ENCODE measurements at regions not wholly inside any gene's neighbourhood (a gene's known extent, or its start where the extent isn't known, plus 50 kb on each side); places are given as distances from the start of the nearest gene placed in this dataset.

DNA sequence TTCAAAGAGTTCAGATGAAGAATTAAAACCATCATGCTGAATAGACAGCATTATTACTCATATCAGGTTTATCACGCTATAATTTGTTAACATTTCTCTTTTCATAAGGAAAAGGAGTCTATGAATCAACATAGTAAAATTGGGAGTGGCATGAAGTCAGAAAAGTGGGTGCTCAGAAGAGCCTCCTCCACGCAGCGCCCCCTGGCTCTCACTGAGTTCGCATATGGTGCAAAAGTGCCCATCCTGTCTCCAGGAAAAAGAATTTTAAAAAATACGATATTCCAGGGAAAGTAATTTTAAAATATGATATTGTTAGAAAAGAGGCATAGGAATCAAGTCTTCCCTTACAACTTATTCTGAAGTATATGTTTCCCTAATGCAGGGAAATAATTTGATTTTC lies 176.3 kb upstream of the TCERG1L start:
- DNase-seq (ENCODE audit: low read depth in 2 of 2) = no peak

DNA sequence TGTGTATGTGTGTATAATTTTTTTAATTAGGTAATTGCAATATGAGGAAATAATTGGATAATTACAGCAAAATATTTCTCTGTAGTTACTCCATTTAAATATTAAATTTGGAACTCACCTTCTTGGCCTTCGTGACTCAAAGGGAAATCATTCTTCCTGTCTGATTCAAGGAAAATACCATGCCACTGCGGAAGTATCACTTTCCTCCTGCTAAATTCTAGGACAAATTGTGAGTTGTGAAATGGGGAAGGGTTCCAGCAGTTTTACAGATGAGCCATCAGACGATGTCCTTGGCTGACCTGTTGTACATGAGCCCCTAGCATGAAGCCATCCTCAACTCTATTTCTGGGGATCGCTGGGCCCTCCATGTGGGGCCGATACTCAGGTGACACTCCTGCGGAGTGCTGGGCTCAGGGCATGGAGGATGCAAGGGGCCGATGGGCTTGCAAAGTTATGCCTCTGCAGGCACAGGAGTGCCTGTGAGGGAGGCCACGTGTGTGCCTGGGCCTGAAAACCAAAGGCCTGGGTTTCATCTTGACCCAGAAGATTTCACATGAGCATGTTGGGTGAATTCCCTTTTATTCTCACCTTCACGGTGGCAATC lies 179.6 kb upstream of the TCERG1L start:
- DNase-seq (ENCODE audit: low read depth in 2 of 2) = no peak

DNA sequence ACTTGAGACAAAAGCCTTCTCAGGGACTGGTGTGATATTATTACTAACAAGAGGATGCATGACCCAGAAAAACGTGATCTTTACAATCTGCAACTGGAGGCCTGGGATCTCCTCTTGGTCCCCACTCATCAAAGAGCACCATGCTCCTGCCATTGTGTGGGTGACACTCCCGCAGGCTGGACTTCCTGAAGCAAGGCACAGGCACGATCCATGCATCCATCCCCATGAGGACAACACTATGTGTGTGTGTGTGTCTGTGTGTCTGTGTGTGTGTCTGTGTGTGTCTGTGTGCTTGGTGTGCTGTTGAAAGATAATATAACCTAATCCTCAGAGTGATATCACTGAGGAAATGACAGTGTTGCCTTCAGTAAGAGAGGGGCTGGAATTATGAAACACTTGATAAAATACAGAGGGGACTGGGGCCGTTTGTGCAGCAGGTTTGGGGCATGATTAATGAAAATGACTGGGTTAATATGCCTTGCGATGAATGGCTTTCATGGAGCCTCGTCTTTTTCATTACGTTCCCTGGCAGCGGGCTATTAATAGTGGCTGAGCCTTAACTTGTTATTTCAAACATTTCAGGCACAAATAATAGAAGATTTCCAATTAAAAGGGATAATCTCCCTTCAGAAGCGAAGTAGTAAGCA lies 180.8 kb upstream of the TCERG1L start:
- DNase-seq (ENCODE audit: low read depth in 2 of 2) = no peak

DNA sequence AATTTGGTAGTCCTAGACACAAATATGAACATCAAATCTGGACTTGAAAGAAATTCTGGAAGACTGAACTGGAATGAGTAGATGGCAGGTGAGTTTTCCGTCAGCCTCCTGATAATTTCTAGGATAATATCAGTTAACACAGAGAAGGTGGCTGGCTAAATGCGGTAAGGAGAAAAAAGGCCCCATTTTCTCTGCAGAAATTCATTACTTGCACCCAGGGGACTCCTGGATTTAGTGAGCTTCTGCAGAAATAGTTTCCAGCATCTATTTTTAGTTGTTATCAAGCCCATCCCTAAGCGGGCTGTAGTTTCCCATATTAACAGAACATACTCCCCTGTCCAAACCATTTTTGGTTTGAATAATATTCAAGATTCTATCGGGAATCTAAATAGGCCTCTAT lies 181.9 kb upstream of the TCERG1L start:
- no peak for DNase-seq (ENCODE audit: low read depth in 2 of 2)

DNA sequence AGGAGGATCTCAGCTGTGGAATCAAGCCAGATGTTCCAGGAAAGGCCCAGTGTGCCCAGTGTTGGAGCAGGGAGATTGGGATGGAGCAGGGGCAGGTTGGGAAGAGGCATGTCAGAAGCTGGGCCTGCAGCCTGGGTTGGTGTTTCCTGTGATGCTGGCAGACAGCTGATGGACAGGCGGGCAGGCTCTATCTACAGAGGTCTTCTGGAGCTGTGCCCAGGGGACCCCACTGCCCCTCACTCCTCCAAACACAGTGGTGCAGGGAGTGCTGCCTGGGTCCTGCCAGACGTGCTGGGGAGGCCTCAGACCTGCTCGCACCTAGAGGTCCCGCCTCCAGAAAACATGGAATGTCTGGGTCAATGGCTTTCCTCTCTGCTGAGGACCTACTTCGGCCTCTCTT lies 182.9 kb upstream of the TCERG1L start:
- DNase-seq (ENCODE audit: low read depth in 2 of 2) = no peak

DNA sequence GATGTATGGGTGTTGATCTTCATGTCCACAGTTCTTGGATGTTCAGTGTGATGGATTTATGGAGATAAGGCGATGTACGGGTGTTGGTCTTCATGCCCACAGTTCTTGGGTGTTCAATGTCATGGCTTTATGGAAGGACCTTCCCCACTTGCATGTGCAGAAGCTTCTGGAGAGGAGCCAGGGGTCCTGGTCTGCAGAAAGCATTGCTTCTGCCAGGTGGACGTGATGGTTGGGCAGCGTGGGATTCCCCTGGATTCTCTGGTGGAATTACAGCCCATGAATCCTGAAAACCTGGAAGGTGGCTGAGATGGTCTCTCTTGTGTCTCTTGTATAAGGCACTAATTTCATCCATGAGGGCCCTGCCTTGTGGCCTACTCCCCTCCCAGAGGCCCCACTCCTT lies 183.7 kb upstream of the TCERG1L start:
- DNase-seq (ENCODE audit: low read depth in 2 of 2) = no peak

DNA sequence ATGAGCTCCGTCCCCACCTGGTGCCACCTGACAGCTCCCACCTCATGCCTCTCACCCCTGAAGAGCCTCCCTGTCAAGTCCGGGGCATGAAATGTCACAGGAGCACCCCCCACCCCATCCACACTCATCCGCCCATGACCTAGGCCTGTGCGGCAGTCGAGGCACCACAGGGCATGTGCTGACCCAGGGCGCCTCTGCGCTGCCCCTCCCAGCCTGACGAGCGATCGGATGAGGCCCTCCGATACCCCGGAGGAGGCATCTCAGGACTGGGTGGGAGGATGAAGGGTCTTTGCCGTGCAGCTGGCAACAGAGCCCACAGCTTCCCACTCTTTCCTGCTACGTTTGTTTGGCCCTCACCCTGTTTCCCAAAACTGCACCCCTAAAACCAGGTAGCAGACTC lies 184.4 kb upstream of the TCERG1L start:
- DNase-seq (ENCODE audit: low read depth in 2 of 2) = no peak

DNA sequence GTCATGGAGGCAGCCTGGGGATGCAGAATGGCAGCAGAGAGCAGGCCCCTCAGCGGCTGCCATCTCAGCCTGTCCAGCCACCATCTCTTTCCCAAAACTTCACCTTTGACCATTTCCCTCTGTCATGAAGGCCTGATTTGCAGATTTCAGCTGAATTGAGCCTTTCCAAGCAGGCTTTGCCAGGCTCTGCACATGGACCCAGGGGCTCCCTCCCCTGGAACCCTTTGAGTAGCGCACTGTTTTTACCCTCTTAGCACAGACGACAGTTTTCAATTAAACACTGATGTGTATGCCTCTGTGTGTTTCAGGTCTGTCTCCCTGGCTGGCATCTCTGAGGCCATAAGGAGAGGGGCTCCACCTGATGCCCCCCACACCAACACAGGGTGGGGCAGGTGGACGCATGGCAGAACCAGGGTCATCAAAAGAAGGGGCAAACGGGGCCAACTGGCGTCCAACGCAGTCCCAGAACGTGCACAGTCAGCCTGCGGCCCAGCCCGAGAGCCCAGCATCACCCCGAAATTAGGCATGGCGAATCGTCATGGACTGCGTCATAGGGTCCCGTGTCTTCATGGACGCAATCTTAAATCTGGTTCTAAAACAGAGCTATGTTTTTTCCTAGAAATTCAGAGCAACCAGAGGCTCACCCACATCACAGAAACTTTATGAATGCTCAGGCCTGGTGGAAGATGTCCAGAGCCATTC lies 185.0 kb upstream of the TCERG1L start:
- DNase-seq (ENCODE audit: low read depth in 2 of 2) = no peak

DNA sequence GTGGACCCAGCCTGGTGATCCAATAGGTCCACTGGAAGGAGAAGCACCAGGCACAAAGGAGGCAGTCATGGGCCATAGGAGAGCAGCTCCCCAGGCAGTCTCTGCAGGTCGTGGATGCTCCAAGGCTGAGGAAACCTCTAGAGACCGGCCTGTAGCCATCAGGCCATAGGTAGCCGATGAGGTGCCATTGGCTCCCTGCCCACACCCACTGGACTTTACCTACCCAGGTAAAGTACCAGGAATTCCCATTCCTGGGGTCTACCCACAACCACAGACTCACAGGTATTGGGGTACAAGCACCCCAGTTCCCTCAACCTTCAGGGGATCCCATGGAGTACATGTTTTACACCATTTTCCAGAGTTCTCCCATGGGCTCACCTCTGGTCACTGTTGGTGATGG lies 188.0 kb upstream of the TCERG1L start:
- no peak for DNase-seq (ENCODE audit: low read depth in 2 of 2)

DNA sequence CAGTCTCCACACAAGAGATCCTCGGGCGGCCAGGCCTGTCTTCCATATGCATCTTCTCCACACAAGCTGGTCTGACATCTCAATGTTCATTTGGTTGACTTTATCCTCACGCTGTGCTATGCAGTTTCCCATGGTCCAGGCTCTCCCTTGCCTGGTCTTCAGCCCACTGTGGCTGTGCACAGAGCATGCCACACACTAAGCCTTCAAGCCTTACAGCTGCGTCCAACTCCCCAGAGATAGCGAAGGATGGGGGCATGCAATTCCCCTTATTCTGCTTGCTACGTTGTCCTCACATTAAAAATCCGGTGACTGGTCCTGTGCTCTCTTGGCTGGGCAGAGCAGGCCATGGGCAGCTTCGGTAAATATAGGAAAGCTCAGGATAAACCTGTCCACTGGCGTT lies 188.7 kb upstream of the TCERG1L start:
- no peak for DNase-seq (ENCODE audit: low read depth in 2 of 2)

DNA sequence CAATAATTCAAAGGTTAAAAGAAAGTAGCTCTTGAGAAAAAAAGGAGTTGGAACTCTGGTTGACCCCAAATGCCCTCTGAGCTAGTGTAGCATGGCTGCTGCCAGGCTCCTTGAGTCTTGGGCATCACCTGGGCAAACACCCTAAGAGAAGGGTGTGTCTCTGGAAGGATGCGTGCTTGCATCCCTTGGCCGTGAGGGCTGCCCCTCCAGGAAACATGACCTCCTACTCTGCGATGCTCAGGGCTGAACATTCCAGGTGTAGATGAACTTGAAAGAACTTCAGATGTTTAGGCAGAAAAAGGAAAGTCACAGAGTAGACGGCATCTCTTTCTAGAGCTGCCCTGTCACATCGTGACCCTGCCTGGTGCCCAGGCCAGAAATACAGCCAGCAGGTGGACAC lies 189.4 kb upstream of the TCERG1L start:
- DNase-seq (ENCODE audit: low read depth in 2 of 2) = no peak

DNA sequence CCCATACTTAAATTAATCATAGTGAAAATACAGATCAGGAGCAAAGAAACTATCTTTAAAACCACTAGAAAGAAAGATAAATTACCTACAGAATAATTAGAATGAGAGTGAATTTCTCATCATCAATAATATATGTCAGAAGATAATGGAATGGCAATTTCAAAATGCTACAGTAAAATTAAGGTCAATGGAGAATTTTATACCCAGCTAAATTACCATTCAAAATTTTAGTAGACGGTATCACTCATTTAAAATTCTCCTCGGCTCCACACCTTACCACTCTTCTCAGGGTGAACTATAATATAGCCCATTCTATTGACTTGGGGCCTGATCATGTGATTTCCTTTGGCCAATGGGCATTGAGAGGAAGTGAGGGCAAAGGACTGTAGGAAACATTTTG lies 192.5 kb upstream of the TCERG1L start:
- DNase-seq (ENCODE audit: low read depth in 2 of 2) = no peak

DNA sequence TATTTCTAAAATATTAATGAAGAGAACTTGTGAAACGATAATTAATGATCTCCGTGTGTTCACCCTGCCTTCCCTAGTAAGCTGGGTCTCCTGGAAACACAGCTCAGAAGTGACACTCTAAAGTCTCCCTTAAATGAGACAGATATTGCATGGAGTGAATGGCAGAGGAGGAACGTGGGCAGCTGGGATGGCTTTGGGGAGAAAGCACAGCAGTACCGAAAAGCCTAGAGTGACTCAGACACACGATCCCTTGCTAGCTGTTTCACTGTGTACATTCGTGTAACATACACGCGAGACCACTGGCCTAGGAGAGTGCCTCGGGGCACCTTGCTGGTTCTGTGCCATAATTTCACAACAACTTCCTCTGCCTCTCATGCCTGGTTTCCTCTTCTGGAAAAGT lies 199.9 kb upstream of the TCERG1L start:
- DNase-seq (ENCODE audit: low read depth in 2 of 2) = no peak

DNA sequence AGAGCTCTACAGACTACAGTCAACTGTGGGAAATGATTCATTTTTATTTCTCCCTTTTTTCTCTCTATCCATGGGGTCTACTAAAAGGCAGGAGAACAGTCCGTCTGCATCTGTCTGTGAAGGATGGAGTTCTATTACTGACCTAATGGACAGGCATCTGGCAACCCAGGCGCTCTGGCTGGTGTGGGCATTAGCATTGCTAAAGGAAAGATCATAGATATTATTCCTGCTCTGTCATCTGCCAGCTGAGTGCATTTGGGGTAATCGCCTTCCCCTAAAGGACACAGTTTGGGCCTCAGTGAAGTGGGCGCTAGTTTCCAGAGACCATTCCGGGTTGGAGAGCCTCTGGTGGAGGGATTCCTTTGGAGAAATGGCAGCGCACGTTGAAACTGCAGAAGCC lies 201.3 kb upstream of the TCERG1L start:
- DNase-seq (ENCODE audit: low read depth in 2 of 2) = no peak

DNA sequence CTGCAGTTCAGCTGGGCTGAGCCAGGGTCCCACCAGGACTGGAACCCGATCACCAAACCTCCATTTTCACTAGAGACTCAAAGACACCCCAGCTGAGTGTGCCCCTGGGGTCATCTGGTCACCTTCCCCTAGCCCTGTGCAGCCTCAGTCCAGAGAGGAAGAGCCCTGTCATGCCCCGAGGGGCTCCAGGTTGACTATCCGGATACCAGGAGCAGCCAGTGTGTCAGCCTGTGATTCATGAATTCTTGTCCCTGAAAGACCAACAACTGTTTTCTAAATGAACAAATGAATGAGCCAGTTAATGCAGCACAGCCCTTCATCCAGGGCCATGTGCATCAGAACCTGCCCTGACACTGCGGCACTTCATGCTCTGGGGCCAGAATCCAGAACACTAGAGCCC lies 201.9 kb upstream of the TCERG1L start:
- DNase-seq (ENCODE audit: low read depth in 2 of 2) = no peak

DNA sequence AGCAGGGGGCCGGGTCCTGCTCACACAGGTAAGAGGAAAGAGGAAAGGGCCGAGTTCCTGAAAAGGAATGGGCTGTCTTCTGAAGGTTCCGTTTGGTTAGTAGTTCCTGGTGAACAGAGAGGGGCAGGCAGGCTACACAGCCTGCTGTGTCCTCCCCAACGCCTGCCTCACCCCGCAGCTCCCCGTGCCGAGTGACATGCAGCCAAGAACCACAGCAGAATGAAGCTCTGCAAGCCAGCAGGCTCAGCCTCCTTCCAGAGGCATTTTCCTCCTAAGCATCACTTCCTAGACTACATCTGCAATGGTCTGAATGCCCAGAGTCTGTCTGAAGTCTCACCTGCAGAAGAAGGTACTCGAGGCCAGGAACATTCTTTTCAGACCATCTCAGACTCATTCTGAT lies 202.4 kb upstream of the TCERG1L start:
- DNase-seq (ENCODE audit: low read depth in 2 of 2) = no peak

DNA sequence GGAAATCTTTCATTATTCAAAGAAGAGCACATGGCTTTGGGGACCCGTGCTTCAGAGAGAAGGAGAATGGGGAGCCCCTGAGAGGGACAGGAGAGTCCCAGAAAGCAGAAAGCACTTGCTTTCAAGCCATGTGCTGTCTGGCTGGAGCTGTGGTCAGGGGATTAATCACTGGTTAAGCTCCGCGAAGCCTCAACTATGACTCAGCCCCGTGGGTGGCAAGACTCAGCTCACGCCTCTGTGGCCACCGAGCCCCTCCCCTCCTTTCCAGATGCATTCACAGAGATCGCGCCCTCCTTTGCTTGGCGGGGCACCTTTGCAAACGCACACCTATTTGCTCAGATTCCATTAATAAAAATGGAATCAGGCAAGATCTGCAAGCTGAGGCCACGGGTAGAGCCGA lies 202.9 kb upstream of the TCERG1L start:
- no peak for DNase-seq (ENCODE audit: low read depth in 2 of 2)

DNA sequence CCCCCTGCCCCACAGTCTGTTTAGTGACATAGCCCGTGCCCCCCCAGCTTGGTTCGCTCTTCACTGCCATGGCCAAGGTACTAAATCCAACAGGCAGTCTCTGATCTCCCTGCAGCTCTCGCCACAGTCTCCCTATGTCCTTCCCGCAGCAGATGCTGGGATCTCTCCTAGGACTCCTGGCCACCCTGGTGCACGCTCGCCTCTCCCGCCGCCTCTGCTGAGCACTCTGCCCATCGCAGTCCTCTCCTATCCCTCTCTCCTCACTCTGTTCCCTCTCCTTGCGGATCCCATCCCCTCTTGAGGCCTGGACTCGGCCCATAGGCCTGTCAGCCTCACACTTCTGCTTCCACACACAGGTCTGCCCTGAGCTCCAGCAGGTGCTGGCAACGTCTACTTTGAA lies 204.8 kb upstream of the TCERG1L start:
- DNase-seq (ENCODE audit: low read depth in 2 of 2) = no peak

DNA sequence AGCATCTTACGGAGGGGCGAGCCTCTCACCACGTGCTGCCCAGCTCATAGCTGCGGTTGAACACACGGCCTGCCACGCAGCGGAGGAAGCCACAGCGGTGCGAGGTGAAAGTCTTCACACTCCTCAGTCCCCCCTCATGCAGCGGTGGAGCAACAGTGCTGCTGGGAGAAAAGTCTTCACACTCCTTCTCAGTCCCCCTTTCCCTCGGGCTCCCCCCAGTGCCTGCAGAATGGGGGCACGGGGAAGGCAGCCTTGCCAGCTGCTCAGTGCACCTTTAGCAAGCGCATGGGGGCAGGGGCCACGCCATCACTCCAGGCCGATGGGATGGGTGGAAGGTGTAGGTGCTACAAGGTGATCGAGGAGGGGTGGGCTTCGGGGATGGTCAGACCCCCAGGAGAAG lies 206.3 kb upstream of the TCERG1L start:
- DNase-seq (ENCODE audit: low read depth in 2 of 2) = no peak

DNA sequence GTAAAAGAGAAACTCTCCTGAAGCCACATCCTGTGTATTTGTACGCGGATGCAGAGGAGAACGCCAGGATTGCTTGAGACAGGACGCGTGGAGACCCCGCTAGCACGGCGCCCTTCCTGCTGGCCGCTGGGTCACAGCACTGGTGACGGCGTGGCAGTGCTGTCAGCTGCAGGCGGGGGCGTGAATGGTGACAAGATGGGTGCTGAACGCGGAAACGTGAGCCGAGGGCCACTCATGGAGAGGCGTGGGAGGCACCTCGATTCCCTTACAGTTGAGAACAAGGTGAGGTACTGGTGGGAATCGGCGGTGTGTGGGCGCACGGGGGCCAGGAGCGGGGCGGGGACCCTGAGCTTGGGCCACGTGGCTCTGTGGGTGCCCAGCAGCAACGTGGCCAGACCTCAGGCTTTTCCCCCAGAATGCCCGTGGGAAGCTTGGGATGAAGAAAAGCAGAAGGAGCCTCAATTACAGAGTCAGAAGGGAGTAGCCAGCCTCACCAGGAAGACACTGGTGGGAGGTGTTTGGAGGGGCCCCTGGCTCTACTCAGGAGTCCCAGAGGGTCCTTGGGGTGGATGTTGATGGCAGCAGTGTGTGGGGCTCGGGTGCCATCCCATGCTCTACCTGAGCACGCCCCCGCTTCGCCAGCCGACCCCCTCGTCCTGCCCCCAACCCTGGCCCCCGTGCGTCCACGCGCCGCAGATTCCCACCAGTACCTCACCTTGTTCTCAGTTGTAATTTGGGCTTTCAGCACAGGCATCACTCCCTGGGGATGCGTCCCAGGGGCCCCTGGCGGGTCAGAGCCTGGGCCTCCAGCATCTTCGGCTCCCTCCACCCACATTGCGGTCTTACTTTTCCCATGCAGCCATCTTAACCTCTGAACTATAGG lies 208.4 kb upstream of the TCERG1L start:
- DNase-seq (ENCODE audit: low read depth in 2 of 2) = no peak

DNA sequence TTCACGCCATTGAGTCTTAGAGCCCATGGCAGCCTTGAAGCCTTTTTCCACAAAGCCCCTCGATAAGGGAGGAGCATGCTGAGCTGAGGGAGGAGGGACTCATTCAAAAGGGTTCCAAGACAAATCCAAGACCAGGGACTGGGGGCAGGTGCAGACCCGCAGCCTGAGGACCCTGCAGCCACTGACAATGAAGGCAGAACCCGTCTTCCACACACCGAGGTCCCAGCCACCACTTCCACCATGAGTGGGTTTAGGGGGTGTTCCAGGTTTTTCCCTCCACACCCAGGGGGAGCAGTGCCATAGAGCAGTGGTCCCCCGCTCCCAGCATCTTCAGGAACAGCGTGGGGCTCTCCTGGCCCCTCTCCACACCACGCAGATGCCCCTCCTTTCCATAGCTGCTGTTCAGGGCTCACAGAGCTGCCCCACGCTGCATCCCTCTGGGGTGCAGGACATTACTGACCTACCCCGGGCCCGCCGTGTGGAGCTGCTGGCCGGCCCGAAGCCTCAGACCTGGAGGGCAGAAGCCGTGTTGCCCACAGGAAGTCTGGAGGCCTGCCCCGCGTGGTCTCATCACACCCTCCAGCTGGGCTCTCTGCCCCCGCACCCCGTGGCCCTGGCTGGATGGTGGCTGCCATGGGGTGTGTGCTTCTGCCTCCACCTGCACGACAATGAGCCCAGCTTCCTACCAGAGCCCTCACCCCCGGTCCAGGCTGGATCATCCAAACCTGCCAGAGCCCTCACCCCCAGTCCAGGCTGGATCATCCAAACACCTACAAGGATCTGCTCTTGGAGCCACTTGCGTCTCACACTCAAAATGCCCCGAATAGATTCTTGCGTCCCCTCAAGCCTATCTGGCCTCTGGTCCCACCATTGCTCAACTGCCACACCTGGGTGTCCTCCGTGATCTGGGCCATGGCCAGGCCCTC lies 220.0 kb upstream of the TCERG1L start:
- no peak for DNase-seq (ENCODE audit: low read depth in 2 of 2)

Data from stimulated activated CD8-positive, alpha-beta memory T cell treated with anti-CD3 and anti-CD28 coated beads, Interleukin-7, amount 100 ng/mL, for 4 hours (primary cell).